DMS114 treated with DMSO at 0.1 percent for 48 hours (cell line): ENCODE measurements at regions not wholly inside any gene's neighbourhood (a gene's known extent, or its start where the extent isn't known, plus 50 kb on each side); places are given as distances from the start of the nearest gene placed in this dataset.
"Not testable (repeated sequence)": the region's sequence is repeated elsewhere in the genome, so short reads cannot be mapped to it uniquely, and the experiment has no call there.

Experiments used
- DNase-seq: peaks from one replicate; lab custom pipeline; 2025; ENCODE audit not compliant: unreplicated experiment; lab: John Stamatoyannopoulos, UW

GRCh38 chr10:2212244-2212834 is 475.0 kb upstream of the ADARB2 start:
- DNase-seq = no peak

DNA sequence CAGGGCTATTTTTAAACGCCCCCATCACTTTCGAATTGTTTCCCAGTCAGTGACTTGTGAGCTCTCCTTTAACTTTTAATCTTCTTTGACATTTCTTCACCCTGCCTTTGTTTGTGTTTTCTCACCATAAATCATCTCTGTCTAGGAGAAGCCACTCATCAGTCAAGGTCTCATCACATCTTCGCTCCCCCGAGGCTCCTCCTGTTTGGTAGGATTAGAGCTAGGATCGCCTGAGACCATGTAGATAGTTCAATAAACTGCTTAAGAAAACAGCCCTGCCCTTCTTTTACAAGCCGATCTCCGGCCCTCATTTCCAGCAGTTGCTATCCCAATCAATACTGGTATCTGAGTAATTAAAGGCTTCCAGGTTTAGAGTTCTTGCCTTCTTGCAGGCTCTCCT is 472.8 kb upstream of the ADARB2 start:
- DNase-seq = no peak

GRCh38 chr10:2208106-2208505 is 470.8 kb upstream of the ADARB2 start:
- no peak for DNase-seq

GRCh38 chr10:2207246-2207922 is 470.1 kb upstream of the ADARB2 start:
- no peak for DNase-seq

- no peak for DNase-seq
Observed at GRCh38 chr10:2205406-2205805, 468.1 kb upstream of the ADARB2 start.

GRCh38 chr10:2202401-2202800 is 465.1 kb upstream of the ADARB2 start:
- no peak for DNase-seq

GRCh38 chr10:2201534-2202099 is 464.3 kb upstream of the ADARB2 start:
- no peak for DNase-seq

DNA sequence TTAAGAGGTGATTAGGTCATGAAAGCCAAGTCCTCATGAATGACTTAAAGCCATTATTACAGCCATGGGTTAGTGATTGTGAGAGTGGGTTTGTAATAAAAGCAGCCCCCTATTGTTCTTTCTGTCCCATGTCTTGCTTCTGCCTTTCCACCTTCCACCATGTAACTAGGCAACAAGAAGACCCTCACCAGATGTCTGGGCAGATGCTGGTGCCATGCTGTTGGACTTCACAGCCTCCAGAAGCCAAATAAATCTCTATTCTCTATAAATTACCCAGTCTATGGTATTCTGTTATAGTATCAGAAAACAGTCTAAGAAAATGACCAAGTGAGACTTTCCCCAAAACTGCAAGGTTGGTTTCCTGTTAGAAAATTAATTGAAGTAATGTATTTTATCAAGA is 460.3 kb upstream of the ADARB2 start:
- no peak for DNase-seq

DNA sequence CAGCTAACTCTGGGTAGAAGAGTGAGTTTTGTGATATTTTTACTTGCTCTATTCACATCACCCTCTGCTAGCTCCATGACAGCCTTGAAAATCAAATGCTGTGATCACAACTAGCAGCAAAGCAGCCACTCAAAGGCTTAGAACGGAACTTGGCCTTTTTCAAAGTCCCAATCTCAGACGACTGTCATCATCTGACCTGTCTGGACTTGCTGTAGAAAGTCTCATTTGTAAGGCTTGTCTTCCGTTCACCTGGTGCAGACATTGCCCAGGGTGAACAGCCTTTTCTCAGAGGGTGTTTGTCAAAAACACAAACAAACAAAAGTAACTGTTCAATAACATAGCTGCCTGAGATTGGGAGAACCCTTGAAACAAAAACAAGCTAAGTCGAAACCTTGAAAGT is 458.9 kb upstream of the ADARB2 start:
- no peak for DNase-seq

GRCh38 chr10:2189356-2189755 is 452.0 kb upstream of the ADARB2 start:
- not testable (repeated sequence) for DNase-seq

GRCh38 chr10:2188371-2188770 is 451.0 kb upstream of the ADARB2 start:
- DNase-seq = no peak

GRCh38 chr10:2173327-2173726 is 436.0 kb upstream of the ADARB2 start:
- DNase-seq = no peak

- no peak for DNase-seq
Observed at GRCh38 chr10:2165771-2166460, 428.6 kb upstream of the ADARB2 start.

- DNase-seq = no peak
Observed at GRCh38 chr10:2150288-2150687, 413.0 kb upstream of the ADARB2 start.

- no peak for DNase-seq
Observed at GRCh38 chr10:2145926-2146478, 408.7 kb upstream of the ADARB2 start.

DNA sequence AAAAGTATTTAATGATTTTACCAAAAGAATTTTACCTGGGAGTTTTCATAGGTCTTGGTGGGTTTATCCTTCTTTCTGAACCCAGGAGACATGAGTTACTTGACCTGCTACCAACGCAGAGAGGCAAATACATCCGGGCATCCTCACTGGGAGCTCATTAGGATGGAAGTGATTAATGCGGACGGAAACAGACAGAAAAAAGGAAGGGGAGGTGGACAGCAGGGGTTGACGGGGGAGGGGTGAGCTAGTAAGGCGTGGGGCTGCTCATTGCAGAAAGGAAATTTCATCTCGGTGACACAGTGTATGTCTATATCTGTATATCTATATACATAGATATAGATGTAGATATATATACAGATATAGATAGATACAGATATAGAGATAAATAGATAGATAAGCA is 408.2 kb upstream of the ADARB2 start:
- no peak for DNase-seq

DNA sequence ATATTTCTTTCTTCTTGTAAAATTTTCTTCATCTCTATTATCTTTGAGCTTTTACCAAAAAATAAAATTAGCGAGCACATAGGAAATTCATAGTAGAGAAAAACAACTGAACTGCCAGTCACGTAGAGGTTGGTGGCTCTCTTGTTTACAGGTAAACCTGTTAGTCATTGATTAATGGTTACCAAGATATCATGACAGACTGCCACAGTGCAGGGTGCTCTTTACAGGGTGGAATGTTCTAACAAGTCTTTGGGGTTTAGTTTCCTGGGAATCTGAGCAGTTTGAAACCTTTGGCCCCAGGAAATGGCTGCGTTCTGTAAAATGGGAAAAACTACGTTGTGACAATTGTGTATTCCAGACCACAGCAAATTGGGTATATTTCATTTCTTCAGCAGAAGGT is 407.3 kb upstream of the ADARB2 start:
- no peak for DNase-seq

DNA sequence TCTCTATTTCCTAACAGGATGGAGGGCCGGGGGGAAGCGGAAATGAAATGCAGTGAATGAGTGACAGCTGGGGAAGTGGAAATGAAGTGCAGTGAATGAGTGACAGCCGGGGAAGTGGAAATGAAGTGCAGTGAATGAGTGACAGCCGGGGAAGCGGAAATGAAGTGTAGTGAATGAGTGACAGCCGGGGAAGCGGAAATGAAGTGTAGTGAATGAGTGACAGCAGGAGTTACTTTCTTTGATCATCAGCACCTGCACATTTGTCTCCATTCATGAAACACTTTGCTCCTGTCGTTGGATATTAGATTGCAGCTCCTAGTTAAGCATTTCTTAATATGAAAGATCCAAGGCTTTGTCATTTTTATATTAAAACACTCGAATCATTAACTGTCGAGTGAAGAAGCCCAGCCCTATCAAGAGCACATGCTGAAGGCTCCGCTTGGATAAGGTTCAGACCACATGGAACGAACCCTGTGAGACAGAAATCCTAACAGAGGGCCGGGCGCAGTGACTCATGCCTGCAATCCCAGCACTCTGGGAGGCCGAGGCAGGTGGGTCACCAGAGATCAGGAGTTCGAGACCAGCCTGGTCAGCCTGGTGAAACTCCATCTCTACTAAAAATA is 406.0 kb upstream of the ADARB2 start:
- no peak for DNase-seq

DNA sequence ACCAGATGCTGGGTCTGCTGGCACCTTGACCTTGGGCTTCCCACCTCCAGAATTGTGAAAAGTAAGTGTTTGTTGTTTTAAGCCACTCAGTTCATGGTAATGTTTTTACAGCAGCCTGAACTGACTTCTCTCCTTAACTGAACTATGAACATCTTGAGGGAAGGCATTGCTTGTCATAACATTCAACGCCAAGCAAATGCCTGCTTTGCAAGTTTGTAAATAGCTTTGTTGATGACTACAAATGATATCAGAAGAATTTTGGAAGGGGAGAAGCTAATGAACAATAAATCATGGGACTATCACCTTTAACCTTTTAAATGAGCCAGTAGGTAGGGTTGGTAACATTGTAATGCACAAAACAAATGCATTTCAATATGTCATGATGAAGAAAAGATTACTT is 402.4 kb upstream of the ADARB2 start:
- no peak for DNase-seq

- no peak for DNase-seq
Observed at GRCh38 chr10:2137549-2138174, 400.3 kb upstream of the ADARB2 start.

DNA sequence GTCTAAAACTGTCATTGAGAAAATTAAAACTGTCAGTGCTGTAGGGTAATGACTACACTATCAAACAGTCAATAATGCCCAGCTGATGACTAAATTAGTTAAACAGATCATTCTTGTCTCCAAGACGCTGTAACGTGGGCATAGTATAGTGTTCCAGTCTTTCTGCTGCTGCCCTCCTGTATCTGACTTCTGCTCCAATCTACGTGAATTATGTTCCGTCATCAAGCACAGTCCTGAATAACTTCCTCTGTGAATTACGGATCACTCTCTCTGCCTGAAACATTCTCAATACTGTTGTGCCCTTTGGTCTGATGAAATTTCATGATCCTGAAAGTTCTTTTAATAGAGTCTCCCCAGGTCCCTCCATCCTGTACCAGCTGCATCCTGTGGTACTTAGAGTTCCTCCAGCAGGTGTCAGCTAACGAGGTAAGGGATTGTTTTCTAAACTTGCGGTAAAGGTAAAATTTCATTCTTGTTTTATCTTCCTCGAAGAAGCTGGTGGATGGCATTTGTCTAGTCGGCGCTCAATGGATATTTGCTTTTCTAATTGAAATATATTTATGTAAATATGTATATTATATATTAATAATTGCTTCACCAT is 393.5 kb upstream of the ADARB2 start:
- DNase-seq = no peak
